Stimulated activated CD8-positive, alpha-beta memory T cell treated with anti-CD3 and anti-CD28 coated beads, Interleukin-4, amount 100 ng/mL, for 4 hours (primary cell): ENCODE measurements at regions not wholly inside any gene's neighbourhood (a gene's known extent, or its start where the extent isn't known, plus 50 kb on each side); places are given as distances from the start of the nearest gene placed in this dataset.
"Not testable (repeated sequence)": the region's sequence is repeated elsewhere in the genome, so short reads cannot be mapped to it uniquely, and the experiment has no call there.

Experiments
- DNase-seq, 2 donors: peaks; one replicate each; pipeline ENCODE4 v3.0.0-alpha.2; 2020; ENCODE audit warnings: low read depth in 2 of 2, low spot score in 1 of 2

- DNase-seq, result no peak
Measured at GRCh38 chr2:18047213-18047611, 168.7 kb downstream of the KCNS3 start.

- DNase-seq, result no peak
Measured at GRCh38 chr2:18046558-18047212, 168.2 kb downstream of the KCNS3 start.

DNA sequence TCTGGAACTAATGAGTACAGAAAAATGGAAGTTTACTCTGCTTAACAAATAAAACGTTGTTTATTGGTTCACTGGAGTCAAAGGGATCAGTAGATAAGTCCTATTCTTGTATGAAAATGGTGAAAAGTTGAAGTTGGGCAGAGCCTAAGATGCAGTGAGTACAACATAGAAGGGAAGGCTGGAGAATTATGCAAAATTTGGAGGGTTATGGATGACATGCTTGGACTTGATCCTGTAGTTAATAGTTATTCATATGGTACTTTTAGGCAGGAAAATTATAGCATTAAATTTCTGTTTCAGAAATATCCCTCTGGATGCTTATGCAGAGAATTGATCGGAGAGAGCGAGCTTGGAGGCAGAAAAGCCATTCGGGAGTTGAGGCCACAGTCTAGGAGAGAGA is 167.6 kb downstream of the KCNS3 start:
- no peak for DNase-seq

DNA sequence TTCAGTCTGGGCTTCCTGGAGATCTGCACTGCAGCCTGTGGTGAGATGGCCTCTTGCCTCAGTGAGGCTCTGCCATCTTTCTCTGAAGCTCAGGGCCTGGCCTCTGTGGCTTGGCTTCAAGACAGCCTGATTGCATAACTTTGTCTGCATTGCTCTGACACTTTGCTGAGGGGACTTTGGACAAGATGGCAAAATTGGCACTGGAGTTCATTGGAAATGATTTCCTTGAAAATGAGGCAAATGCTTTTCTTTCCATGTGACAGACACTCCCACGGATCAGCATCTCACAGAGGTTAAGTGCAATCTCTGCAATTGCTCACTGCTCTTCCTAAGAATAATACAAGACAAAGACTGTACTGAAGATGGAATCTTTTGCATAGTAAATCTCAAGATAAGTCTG is 166.8 kb downstream of the KCNS3 start:
- no peak for DNase-seq

GRCh38 chr2:18017381-18017780 is 138.9 kb downstream of the KCNS3 start:
- not testable (repeated sequence) for DNase-seq

DNA sequence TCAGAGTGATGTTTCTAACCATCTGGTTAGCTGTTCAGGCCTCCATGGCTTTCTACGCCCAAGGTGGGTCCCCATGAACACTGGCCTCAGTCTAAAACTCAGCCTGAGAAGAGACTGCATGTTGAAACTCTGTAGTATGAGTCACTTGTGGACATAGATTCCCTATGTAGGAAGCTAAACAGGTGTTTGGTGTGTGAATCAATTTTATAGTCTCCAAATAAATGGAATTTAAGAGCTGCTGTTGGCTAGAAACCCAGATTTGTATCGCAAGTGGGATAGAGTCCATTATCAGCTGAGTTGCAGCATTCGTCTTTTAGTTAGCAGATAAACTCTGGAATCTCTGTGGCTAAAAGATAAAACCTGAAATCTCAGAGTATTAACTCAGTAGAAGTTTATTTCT is 131.4 kb downstream of the KCNS3 start:
- no peak for DNase-seq

DNA sequence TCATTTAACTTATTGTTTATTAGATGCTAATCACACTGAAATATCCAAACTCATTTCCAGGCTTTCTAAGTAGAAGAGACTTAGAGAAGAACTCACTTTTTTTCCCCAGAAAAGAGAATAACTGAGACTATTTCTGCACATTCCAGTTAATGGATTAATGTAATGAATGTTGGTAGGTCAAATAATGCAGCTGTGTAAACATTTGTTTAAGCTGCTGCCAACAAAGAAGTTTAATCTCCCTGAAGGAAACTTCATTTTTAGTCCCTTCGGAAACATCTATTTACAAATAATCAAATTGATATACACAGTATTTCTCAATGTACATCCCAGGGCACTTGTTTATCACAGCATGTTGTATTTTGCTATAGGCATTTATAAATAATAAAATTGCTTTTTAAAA is 126.9 kb downstream of the KCNS3 start:
- DNase-seq, result no peak

DNA sequence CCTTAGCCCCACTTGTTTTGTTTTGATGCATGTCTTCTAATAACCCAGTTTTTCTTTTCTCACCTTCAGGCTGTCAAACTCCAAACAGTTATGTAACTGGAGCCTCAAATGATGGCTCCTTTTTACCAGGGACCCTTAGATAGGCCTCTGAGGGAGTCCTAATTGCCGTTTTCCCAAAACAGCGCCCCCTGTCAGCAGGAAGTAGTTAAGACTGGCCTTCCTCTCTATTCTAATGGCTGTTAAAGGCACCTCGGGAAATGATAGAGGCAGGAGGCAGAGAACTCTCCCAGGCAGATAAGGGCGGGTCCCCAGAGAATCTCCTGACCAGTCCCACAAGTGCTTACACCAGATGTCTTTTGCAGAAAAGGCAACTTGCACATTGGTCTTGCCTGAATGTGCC is 123.2 kb downstream of the KCNS3 start:
- DNase-seq, result no peak

DNA sequence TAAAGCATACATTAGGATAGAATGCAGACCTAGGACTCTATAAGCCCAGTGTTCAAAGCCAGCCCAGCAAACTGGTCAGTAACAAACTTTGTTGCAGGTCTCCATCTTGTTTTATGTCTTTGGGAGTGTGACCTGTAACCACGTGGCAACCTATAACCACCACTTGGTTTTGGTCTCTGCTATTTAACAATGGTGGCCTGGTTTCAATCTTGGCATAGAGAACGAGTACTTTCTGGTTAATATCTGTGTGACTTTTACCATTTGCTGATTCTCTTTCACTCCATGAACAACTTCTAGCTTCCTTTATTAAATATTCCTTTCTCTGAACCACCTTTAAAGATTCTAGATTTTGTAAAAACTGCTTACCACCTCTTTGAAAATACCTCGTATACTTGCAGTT is 118.5 kb downstream of the KCNS3 start:
- no peak for DNase-seq

- no peak for DNase-seq
Measured at GRCh38 chr2:17995593-17995992, 117.1 kb downstream of the KCNS3 start.
